ENCODE measurements at regions not wholly inside any gene's neighbourhood (a gene's known extent, or its start where the extent isn't known, plus 50 kb on each side); places are given as distances from the start of the nearest gene placed in this dataset.

DNA sequence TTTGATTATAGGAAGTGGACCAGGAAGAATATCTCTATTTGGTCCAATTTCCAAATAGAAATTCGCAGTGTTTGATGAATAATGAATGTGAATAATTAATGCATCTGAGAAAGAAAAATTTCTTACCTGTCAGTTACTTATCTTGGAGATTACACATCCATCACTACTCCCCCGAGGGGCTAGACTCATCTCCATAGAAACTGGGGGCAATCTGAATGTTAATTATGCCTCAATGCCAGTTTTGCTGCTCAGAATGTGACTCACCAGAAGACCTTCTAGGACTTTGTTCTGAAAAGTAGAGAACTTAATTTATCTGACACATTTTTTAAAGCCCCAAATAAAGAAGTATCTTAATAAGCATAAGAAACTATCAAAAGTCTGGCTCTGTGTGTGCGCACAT is 233.4 kb upstream of the NR4A3 start:
- Histone ChIP-seq H3K4me1 (ENCODE audit: control insufficient read depth, insufficient read depth, low read length) (no peaks in the 10 kb centered on the region), H3K27ac (ENCODE audit: insufficient read depth, low read depth, low read length, poor library complexity, severe bottlenecking) (no peak overlapping the region), H3K27me3 (ENCODE audit: control insufficient read depth, insufficient read depth, low read length, poor library complexity, severe bottlenecking) (no peaks in the 10 kb centered on the region), H3K36me3 (ENCODE audit: control insufficient read depth, insufficient read depth, low read length) (no peaks in the 10 kb centered on the region), H3K4me3 (ENCODE audit: insufficient read depth, low read depth, low read length) (no peak overlapping the region), H3K9me3 (ENCODE audit: control insufficient read depth, low read length) (no peaks in the 10 kb centered on the region)
- WGBS, 2 experiments, result 81 to 100% methylated on average over 2 to 3 of the region's 3 CpGs

DNA sequence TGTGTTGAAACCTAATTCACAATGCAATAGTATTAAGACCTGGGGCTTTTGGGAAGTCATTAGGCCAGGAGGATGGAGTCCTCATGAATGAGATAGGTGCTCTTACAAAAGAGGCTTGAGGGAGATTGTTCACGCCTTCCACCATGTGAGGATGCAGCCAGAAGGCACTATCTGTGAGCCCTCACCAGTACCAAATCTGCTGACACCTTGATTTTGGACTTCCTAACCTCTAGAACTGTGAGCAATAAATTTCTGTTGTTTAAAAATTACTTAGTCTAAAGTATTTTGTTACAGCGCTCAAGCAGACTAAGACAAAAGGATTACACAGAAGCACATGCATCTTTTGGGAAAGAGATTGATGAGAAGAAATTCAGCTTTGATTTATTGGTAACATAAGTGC is 232.9 kb upstream of the NR4A3 start:
- Histone ChIP-seq H3K4me1 (ENCODE audit: control insufficient read depth, insufficient read depth, low read length) (no peaks in the 10 kb centered on the region), H3K4me3 (ENCODE audit: insufficient read depth, low read depth, low read length) (no peak overlapping the region)
- WGBS, 2 experiments, result 92 to 96% methylated on average over 2 of the region's 2 CpGs

DNA sequence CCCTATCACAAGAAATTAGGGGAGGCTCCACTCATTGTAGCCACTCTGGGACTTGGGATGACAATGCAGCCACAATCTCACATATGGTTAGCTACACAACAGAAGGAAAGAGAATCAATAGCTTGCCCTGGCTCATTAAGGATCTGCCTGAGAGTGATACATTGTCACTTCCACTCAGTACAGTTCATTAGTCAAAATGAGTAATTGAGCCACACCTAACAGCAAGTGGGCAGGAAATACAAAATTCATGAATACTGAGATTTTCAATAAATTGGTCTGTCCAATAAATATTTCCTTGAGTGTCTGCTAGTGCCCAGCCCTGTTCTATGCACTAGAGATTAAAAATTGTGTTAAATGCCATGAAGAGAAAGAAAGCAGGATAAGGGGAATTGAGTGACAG is 231.3 kb upstream of the NR4A3 start:
- no peaks in the 10 kb centered on the region for H3K27me3 ChIP-seq (ENCODE audit: control insufficient read depth, insufficient read depth, low read length, poor library complexity, severe bottlenecking)
- no peaks in the 10 kb centered on the region for H3K36me3 ChIP-seq (ENCODE audit: control insufficient read depth, insufficient read depth, low read length)
- H3K4me3 ChIP-seq (ENCODE audit: insufficient read depth, low read depth, low read length), result no peak overlapping the region
- no peaks in the 10 kb centered on the region for H3K9me3 ChIP-seq (ENCODE audit: control insufficient read depth, low read length)
- H3K27ac ChIP-seq (ENCODE audit: insufficient read depth, low read depth, low read length, poor library complexity, severe bottlenecking), result no peak overlapping the region
- no peaks in the 10 kb centered on the region for H3K4me1 ChIP-seq (ENCODE audit: control insufficient read depth, insufficient read depth, low read length)

More for the DNA sequence above, 232.9 kb upstream of the NR4A3 start:
- Histone ChIP-seq H3K9me3 (ENCODE audit: control insufficient read depth, low read length) (no peaks in the 10 kb centered on the region), H3K36me3 (ENCODE audit: control insufficient read depth, insufficient read depth, low read length) (no peaks in the 10 kb centered on the region), H3K27ac (ENCODE audit: insufficient read depth, low read depth, low read length, poor library complexity, severe bottlenecking) (no peak overlapping the region), H3K27me3 (ENCODE audit: control insufficient read depth, insufficient read depth, low read length, poor library complexity, severe bottlenecking) (no peaks in the 10 kb centered on the region)

DNA sequence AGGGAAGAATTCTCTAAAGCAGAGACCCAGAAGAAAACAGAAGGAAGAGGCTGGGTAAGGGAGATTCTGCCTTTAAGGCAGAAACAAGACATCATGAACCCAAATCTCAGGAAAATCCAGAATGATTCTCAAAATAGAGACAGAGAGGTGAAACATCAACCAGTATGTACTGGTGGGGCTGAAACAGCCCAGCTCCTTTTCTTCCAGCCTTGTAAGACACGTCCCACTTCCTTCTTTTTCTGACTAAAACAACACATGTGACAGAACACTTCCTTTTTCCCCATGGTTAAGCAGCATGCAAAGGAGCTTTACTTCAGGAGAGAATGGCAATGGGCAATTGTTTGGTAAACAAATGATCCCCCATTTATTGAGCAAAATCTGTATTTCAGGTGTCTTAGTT is 230.8 kb upstream of the NR4A3 start:
- H3K27me3 ChIP-seq (ENCODE audit: control insufficient read depth, insufficient read depth, low read length, poor library complexity, severe bottlenecking), result no peaks in the 10 kb centered on the region
- no peak overlapping the region for H3K27ac ChIP-seq (ENCODE audit: insufficient read depth, low read depth, low read length, poor library complexity, severe bottlenecking)
- 73 to 78% methylated on average over 1 of the region's 1 CpG for WGBS, 2 experiments
- H3K4me1 ChIP-seq (ENCODE audit: control insufficient read depth, insufficient read depth, low read length), result no peaks in the 10 kb centered on the region
- H3K9me3 ChIP-seq (ENCODE audit: control insufficient read depth, low read length), result no peaks in the 10 kb centered on the region
- H3K4me3 ChIP-seq (ENCODE audit: insufficient read depth, low read depth, low read length), result no peak overlapping the region
- no peaks in the 10 kb centered on the region for H3K36me3 ChIP-seq (ENCODE audit: control insufficient read depth, insufficient read depth, low read length)

DNA sequence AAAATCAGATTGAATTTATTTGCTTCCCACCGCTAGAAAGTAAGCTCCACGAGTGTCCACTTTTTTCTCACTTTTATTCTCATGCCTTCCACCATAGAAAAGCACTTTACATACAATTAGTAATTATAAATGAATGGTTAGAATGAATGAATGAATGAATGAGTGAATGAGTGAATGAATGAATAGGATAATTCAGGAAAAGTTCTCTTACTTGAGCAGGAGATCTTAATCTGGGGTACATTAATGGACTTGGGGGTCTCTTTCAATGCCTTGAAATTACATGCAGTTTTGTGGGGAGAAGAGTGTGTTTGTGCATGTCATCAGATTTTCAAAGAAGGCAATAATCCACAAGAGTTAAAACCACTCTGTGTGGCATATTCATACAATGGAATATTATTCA is 229.9 kb upstream of the NR4A3 start:
- H3K4me3 ChIP-seq (ENCODE audit: insufficient read depth, low read depth, low read length), result no peak overlapping the region
- H3K27me3 ChIP-seq (ENCODE audit: control insufficient read depth, insufficient read depth, low read length, poor library complexity, severe bottlenecking), result no peaks in the 10 kb centered on the region
- no peaks in the 10 kb centered on the region for H3K9me3 ChIP-seq (ENCODE audit: control insufficient read depth, low read length)
- no peaks in the 10 kb centered on the region for H3K4me1 ChIP-seq (ENCODE audit: control insufficient read depth, insufficient read depth, low read length)
- H3K27ac ChIP-seq (ENCODE audit: insufficient read depth, low read depth, low read length, poor library complexity, severe bottlenecking), result no peak overlapping the region
- no CpG with 5 or more reads among the region's 2 CpGs for WGBS, 2 experiments
- H3K36me3 ChIP-seq (ENCODE audit: control insufficient read depth, insufficient read depth, low read length), result no peaks in the 10 kb centered on the region

DNA sequence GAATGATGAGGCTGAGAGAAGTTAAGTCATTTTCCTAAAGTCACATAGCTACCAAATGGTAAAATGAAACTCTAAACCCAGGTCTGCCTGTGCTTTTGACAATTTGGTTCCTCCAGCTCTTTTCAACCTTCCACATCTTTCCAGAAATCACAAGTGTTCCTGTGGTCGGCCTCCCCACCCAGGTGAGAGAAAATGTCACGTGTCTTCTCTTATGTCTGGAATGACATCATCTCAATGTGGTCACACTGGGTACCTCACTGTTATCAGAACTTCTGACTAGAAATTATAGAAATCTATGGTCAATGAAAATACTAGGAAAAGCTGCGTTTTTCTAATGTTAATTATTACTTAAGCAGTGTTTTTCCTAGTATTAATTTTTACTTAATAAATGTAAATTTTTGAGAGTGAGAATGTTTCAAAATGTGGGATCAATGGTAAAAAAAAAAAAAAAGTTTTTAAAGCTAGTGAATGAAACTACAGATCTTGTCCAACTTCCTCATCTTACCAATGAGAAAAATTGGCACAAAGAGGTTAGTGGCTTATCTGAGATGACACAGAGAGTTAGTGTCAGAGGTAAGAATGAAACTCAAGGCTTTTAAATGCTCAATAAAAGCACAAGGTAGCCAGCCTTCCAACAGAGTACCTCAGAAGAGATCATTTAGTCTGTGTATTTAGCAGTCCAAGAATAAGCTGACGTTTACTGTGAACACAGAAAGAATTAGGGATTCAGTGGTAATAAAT is 228.7 kb upstream of the NR4A3 start:
- WGBS, 2 experiments, result 86 to 92% methylated on average over 3 of the region's 4 CpGs
- no peaks in the 10 kb centered on the region for H3K36me3 ChIP-seq (ENCODE audit: control insufficient read depth, insufficient read depth, low read length)
- no peaks in the 10 kb centered on the region for H3K27me3 ChIP-seq (ENCODE audit: control insufficient read depth, insufficient read depth, low read length, poor library complexity, severe bottlenecking)
- H3K9me3 ChIP-seq (ENCODE audit: control insufficient read depth, low read length), result no peaks in the 10 kb centered on the region
- no peak overlapping the region for H3K4me3 ChIP-seq (ENCODE audit: insufficient read depth, low read depth, low read length)
- no peak overlapping the region for H3K27ac ChIP-seq (ENCODE audit: insufficient read depth, low read depth, low read length, poor library complexity, severe bottlenecking)
- H3K4me1 ChIP-seq (ENCODE audit: control insufficient read depth, insufficient read depth, low read length), result no peaks in the 10 kb centered on the region

DNA sequence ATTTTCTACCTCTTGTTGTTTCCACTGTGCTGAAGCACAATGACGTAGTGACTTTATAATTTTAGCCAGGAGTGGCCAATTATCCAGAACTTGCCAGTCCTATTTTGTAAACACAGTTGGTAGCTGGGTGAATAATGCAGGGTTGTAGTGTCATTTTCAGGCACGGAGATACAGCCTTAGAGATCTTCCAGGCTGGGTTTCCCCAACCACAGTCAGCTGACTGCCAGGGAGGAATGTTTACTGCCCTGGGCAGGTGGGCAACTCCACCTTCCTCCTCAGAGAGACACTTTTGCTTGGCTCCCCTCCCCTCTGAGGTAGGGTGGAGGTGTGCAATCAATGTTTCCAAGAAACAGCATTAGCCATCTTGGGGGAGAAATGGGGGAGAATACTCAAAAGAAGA is 228.1 kb upstream of the NR4A3 start:
- Histone ChIP-seq H3K27ac (ENCODE audit: insufficient read depth, low read depth, low read length, poor library complexity, severe bottlenecking) (no peak overlapping the region), H3K27me3 (ENCODE audit: control insufficient read depth, insufficient read depth, low read length, poor library complexity, severe bottlenecking) (no peaks in the 10 kb centered on the region), H3K9me3 (ENCODE audit: control insufficient read depth, low read length) (no peaks in the 10 kb centered on the region), H3K4me1 (ENCODE audit: control insufficient read depth, insufficient read depth, low read length) (no peaks in the 10 kb centered on the region), H3K36me3 (ENCODE audit: control insufficient read depth, insufficient read depth, low read length) (no peaks in the 10 kb centered on the region), H3K4me3 (ENCODE audit: insufficient read depth, low read depth, low read length) (no peak overlapping the region)
- WGBS, 2 experiments, result 89 to 90% methylated on average over 2 of the region's 2 CpGs

DNA sequence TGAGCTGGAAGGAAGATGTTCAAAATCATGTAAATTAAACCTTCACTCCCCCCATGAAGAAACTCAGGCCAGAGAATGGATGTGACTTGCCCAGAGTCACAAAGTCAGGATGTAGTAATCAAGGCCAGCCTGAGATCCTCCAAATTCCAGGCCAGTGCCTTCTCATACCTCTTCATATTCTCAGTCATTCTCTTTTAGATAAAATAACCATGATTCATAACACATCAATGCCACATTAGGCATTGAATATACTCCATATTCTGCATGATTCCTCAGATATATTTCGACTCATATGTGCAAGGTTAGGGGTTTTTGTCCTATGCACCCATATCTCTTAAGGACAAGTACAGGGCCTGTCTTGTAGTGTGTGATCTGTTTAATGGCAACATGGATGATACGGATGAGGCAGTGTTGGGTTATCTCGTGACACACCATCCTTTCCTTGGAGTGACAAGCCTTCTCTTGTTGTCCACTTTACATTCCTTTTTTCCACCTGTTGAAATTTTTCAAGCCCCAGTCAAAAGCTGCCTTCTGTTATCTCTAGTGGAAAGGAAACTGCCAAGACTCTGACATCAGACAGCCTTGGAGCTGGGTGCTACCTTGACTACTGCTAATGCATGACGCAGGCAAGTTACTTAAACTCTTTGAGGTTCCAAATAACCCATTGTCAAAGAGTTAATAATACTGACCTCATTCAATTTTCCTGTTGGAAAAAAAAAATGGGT is 227.5 kb upstream of the NR4A3 start:
- Histone ChIP-seq H3K27ac (ENCODE audit: insufficient read depth, low read depth, low read length, poor library complexity, severe bottlenecking) (no peak overlapping the region), H3K4me3 (ENCODE audit: insufficient read depth, low read depth, low read length) (no peak overlapping the region), H3K27me3 (ENCODE audit: control insufficient read depth, insufficient read depth, low read length, poor library complexity, severe bottlenecking) (no peaks in the 10 kb centered on the region), H3K9me3 (ENCODE audit: control insufficient read depth, low read length) (no peaks in the 10 kb centered on the region), H3K36me3 (ENCODE audit: control insufficient read depth, insufficient read depth, low read length) (no peaks in the 10 kb centered on the region), H3K4me1 (ENCODE audit: control insufficient read depth, insufficient read depth, low read length) (no peaks in the 10 kb centered on the region)
- 89 to 94% methylated on average over 4 of the region's 4 CpGs for WGBS, 2 experiments

DNA sequence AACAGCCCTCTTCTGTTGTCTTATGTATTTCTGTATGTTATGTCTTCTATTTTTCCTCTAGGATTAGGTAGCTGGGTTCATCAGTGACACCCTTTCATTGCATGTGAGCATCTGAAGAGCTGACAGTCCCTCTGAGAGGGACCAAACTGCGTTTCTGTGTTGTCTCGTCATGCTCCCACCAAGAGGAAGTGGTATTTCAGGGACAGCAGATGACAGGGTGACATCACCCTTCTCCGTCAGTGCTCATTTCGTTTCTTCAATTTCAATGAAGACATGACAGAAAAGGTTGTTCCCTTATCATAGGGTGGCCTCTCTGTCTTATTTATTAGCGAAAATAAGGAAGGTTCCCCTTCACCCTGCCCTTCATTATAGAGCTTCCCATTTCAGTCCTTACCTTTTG is 225.9 kb upstream of the NR4A3 start:
- H3K27me3 ChIP-seq (ENCODE audit: control insufficient read depth, insufficient read depth, low read length, poor library complexity, severe bottlenecking), result no peaks in the 10 kb centered on the region
- H3K36me3 ChIP-seq (ENCODE audit: control insufficient read depth, insufficient read depth, low read length), result no peaks in the 10 kb centered on the region
- H3K27ac ChIP-seq (ENCODE audit: insufficient read depth, low read depth, low read length, poor library complexity, severe bottlenecking), result no peak overlapping the region
- WGBS, 2 experiments, result 87 to 93% methylated on average over 5 of the region's 5 CpGs
- H3K4me1 ChIP-seq (ENCODE audit: control insufficient read depth, insufficient read depth, low read length), result no peaks in the 10 kb centered on the region
- H3K9me3 ChIP-seq (ENCODE audit: control insufficient read depth, low read length), result no peaks in the 10 kb centered on the region
- no peak overlapping the region for H3K4me3 ChIP-seq (ENCODE audit: insufficient read depth, low read depth, low read length)

DNA sequence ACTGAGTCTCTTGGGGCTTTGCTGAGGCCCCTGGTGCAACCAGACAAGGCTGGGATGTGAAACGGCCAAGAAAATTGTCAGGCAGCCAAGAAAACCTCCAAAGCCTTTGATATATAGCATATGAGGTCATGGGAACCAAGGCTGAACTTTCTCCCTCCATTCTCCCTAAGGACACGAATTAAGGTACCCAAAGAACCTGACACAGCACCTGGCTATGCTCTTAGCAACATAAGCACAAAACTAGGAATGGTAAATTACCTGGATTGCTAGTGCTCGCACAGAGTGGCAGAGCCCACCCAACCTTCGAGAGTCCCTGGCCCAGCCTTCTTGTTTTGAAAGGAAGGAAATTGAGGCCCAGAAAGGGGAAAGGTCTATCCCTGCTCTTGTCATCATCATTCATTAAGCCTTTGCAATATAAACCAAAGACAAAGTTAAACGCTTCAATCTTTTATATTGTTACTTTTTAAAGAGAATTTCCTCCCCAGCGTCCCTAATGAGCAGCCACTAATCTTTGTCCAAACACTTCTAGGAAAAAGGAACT is 220.0 kb upstream of the NR4A3 start:
- Histone ChIP-seq H3K9me3 (ENCODE audit: control insufficient read depth, low read length) (no peaks in the 10 kb centered on the region), H3K4me1 (ENCODE audit: control insufficient read depth, insufficient read depth, low read length) (no peaks in the 10 kb centered on the region), H3K36me3 (ENCODE audit: control insufficient read depth, insufficient read depth, low read length) (no peaks in the 10 kb centered on the region), H3K27me3 (ENCODE audit: control insufficient read depth, insufficient read depth, low read length, poor library complexity, severe bottlenecking) (no peaks in the 10 kb centered on the region), H3K27ac (ENCODE audit: insufficient read depth, low read depth, low read length, poor library complexity, severe bottlenecking) (no peak overlapping the region), H3K4me3 (ENCODE audit: insufficient read depth, low read depth, low read length) (no peak overlapping the region)
- WGBS, 2 experiments, result 88 to 89% methylated on average over 6 of the region's 6 CpGs

All from ectodermal cell (in vitro differentiated cells).